CD4-positive, CD25-positive, alpha-beta regulatory T cell (primary cell): ENCODE measurements at regions not wholly inside any gene's neighbourhood (a gene's known extent, or its start where the extent isn't known, plus 50 kb on each side); places are given as distances from the start of the nearest gene placed in this dataset.
"Not testable (repeated sequence)": the region's sequence is repeated elsewhere in the genome, so short reads cannot be mapped to it uniquely, and the experiment has no call there.

ENCODE experiments used
- ATAC-seq, 2 donors: fragments of 150-1000 bp; cut with Tn5 transposase; one replicate each; pipeline ENCODE4 v1.10.0; 2021; ENCODE audit warnings: low read depth in 2 of 2, moderate number of reproducible peaks in 2 of 2, moderate library complexity in 1 of 2
- DNase-seq, 3 donors: peaks; one replicate each; pipeline versions ENCODE4 v3.0.0 to v3.0.0-alpha.2; 2012 to 2022; ENCODE audit warnings: mixed read lengths in 1 of 3
- H3K27ac ChIP-seq: one replicate; pipeline ENCODE4 v1.7.0; 2013; ENCODE audit warnings: mild to moderate bottlenecking, low read length; ENCODE audit not compliant: insufficient read depth, poor library complexity, severe bottlenecking
- H3K27me3 ChIP-seq: one replicate; pipeline ENCODE4 v1.7.0; 2013; ENCODE audit warnings: low read length; ENCODE audit not compliant: control insufficient read depth, insufficient read depth
- H3K36me3 ChIP-seq: one replicate; pipeline ENCODE4 v1.7.0; 2013; ENCODE audit warnings: mild to moderate bottlenecking, low read length, moderate library complexity; ENCODE audit not compliant: control insufficient read depth, insufficient read depth
- H3K4me1 ChIP-seq: 2 replicates; pipeline ENCODE4 v1.7.0; 2013; ENCODE audit warnings: mild to moderate bottlenecking, low read length; ENCODE audit not compliant: insufficient read depth, control insufficient read depth, poor library complexity, severe bottlenecking
- H3K4me3 ChIP-seq: one replicate; pipeline ENCODE4 v1.7.0; 2013; ENCODE audit warnings: low read depth, mild to moderate bottlenecking, low read length, moderate library complexity
- H3K9me3 ChIP-seq, 2 experiments: 1 replicate in 1 of 2; 2 replicates in 1 of 2; pipeline ENCODE4 v1.7.0; 2013; ENCODE audit warnings: low read length in 2 of 2, mild to moderate bottlenecking in 1 of 2, moderate library complexity in 1 of 2; ENCODE audit not compliant: control insufficient read depth in 2 of 2
- H3K27ac Mint-ChIP-seq, 3 donors: one replicate each; pipeline ENCODE4 v1.8.0; 2020 to 2022; ENCODE audit warnings: mild to moderate bottlenecking in 3 of 3, mixed read lengths in 3 of 3, moderate library complexity in 2 of 3
- H3K27me3 Mint-ChIP-seq: one replicate; pipeline ENCODE4 v1.8.0; 2022; ENCODE audit warnings: mild to moderate bottlenecking, mixed read lengths
- H3K36me3 Mint-ChIP-seq: one replicate; pipeline ENCODE4 v1.8.0; 2020; ENCODE audit warnings: mixed read lengths
- H3K4me1 Mint-ChIP-seq, 4 donors: one replicate each; pipeline ENCODE4 v1.8.0; 2020 to 2022; ENCODE audit warnings: mixed read lengths in 4 of 4, mild to moderate bottlenecking in 1 of 4
- H3K4me3 Mint-ChIP-seq, 4 donors: one replicate each; pipeline ENCODE4 v1.8.0; 2020 to 2022; ENCODE audit warnings: mild to moderate bottlenecking in 4 of 4, mixed read lengths in 4 of 4, moderate library complexity in 3 of 4
- H3K9me3 Mint-ChIP-seq, 7 donors: one replicate each; pipeline ENCODE4 v1.8.0; 2020 to 2022; ENCODE audit warnings: mixed read lengths in 7 of 7, mild to moderate bottlenecking in 3 of 7, moderate library complexity in 2 of 7

DNA sequence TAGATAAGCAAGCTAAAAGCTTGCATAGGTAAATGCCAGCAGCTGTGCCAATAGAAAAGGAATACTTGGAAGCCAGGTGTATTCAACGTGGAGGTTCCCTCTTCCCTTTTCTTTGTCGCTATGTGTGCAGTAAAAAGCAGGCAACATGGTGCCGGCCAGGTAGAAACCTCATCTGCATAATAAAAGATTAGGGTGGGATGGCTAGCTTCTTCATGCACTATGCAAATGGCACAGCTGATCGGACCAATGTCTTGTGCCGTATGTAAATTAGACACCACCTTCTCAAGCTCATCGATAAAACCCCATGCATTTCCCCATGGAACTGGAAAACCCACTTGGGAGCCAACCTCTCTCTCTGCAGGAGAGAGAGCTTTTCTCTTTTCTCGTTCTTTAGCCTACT lies 150.9 kb upstream of the FOXK1 start:
- Histone ChIP-seq H3K27me3 (no peaks in the 10 kb centered on the region), H3K36me3 (no peaks in the 10 kb centered on the region), H3K9me3 (no peaks in the 10 kb centered on the region), H3K27ac (no peak overlapping the region), H3K4me3 (no peak overlapping the region), H3K4me1 (no peaks in the 10 kb centered on the region)
- Mint-ChIP-seq H3K36me3 (no peaks in the 10 kb centered on the region), H3K27me3 (peaks cover 11% of the 10 kb centered on the region), H3K4me3 (no peak overlapping the region), H3K27ac (no peak overlapping the region), H3K4me1 (no peaks in the 10 kb centered on the region), H3K9me3 (peaks cover 0 to 2% (median 0%) of the 10 kb centered on the region in 7 donors)
- ATAC-seq (no peak), DNase-seq (no peak)

DNA sequence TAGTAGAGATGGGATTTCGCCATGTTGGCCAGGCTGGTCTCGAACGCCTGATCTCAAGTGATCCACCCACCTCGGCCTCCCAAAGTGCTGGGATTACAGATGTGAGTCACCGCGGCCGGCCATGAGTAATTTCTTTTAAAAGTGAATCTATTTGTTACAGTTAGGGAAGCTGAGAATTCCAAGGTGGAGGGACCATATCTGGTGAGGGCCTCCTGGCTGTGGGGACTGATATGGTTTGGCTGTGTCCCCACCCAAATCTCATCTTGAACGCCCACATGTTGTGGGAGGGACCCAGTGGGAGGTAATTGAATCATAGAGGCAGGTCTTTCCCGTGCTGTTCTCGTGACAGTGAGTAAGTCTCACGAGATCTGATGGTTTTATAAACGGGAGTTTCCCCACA lies 148.8 kb upstream of the FOXK1 start:
- not testable (repeated sequence) for H3K27me3 ChIP-seq, ATAC-seq, DNase-seq, H3K36me3 Mint-ChIP-seq, H3K9me3 Mint-ChIP-seq, H3K4me1 Mint-ChIP-seq, H3K4me1 ChIP-seq, H3K27ac Mint-ChIP-seq, H3K9me3 ChIP-seq, H3K4me3 ChIP-seq, H3K27ac ChIP-seq, H3K36me3 ChIP-seq, H3K4me3 Mint-ChIP-seq
- H3K27me3 Mint-ChIP-seq, result peaks cover 11% of the 10 kb centered on the region

GRCh38 chr7:4549681-4550080 lies 132.4 kb upstream of the FOXK1 start:
- Mint-ChIP-seq H3K4me1 (no peaks in the 10 kb centered on the region), H3K27ac (no peak overlapping the region), H3K27me3 (peaks cover 23% of the 10 kb centered on the region), H3K4me3 (no peak overlapping the region), H3K36me3 (peaks cover 8% of the 10 kb centered on the region), H3K9me3 (peaks cover 0 to 26% (median 11%) of the 10 kb centered on the region in 7 donors)
- ATAC-seq (no peak), DNase-seq (no peak)
- Histone ChIP-seq H3K36me3 (no peaks in the 10 kb centered on the region), H3K9me3 (peaks cover 10 to 25% of the 10 kb centered on the region in 2 experiments), H3K4me1 (no peaks in the 10 kb centered on the region), H3K4me3 (no peak overlapping the region), H3K27me3 (no peaks in the 10 kb centered on the region), H3K27ac (no peak overlapping the region)

DNA sequence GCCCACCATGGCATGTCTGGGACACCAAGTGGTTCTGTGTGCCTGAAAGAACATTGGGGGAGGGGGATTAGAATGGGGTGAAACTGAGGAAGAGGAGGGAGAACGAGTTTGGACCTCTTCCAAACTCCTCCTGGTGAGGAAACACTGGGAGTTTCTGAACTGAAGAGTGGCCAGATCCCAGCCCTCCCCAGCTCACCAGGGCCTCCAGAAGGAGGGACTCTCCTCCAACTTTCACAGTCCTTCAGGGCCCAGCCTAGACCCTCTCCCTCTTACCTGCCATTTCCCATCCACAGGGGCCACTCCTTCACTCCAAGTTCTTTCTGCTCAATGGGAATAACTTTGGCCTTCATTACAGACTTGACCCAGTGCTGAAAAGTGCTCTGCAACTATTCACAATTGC lies 132.0 kb upstream of the FOXK1 start:
- Mint-ChIP-seq H3K4me3 (no peak overlapping the region), H3K36me3 (peaks cover 9% of the 10 kb centered on the region), H3K27me3 (peaks cover 23% of the 10 kb centered on the region), H3K27ac (no peak overlapping the region), H3K4me1 (no peaks in the 10 kb centered on the region), H3K9me3 (peaks cover 0 to 30% (median 12%) of the 10 kb centered on the region in 7 donors)
- H3K4me1 ChIP-seq, result no peaks in the 10 kb centered on the region
- H3K9me3 ChIP-seq, result peaks cover 10 to 25% of the 10 kb centered on the region in 2 experiments
- H3K4me3 ChIP-seq, result no peak overlapping the region
- no peak overlapping the region for H3K27ac ChIP-seq
- DNase-seq (no peak), ATAC-seq (no peak)
- H3K36me3 ChIP-seq, result no peaks in the 10 kb centered on the region
- no peaks in the 10 kb centered on the region for H3K27me3 ChIP-seq

- H3K4me3 ChIP-seq, result no peak overlapping the region
- H3K27ac ChIP-seq, result no peak overlapping the region
- DNase-seq (no peak), ATAC-seq (no peak)
- Mint-ChIP-seq H3K27ac (no peak overlapping the region), H3K4me1 (no peaks in the 10 kb centered on the region), H3K27me3 (peaks cover 21% of the 10 kb centered on the region), H3K4me3 (no peak overlapping the region), H3K9me3 (peaks cover 0 to 36% (median 13%) of the 10 kb centered on the region in 7 donors), H3K36me3 (peaks cover 9% of the 10 kb centered on the region)
- H3K9me3 ChIP-seq, result peaks cover 10 to 25% of the 10 kb centered on the region in 2 experiments
- no peaks in the 10 kb centered on the region for H3K36me3 ChIP-seq
- no peaks in the 10 kb centered on the region for H3K4me1 ChIP-seq
- H3K27me3 ChIP-seq, result no peaks in the 10 kb centered on the region
Observed at GRCh38 chr7:4552985-4553384, 129.1 kb upstream of the FOXK1 start.

- ATAC-seq (no peak), DNase-seq (no peak)
- peaks cover 2% of the 10 kb centered on the region for H3K27me3 ChIP-seq
- H3K27ac Mint-ChIP-seq, result peak overlapping the region in 1 of 3 donors; percentile 72
- H3K27ac ChIP-seq, result no peak overlapping the region
- no peak overlapping the region for H3K4me3 Mint-ChIP-seq
- no peaks in the 10 kb centered on the region for H3K36me3 ChIP-seq
- no peaks in the 10 kb centered on the region for H3K4me1 ChIP-seq
- peaks cover 10 to 19% of the 10 kb centered on the region in 2 experiments for H3K9me3 ChIP-seq
- H3K27me3 Mint-ChIP-seq, result peaks cover 27% of the 10 kb centered on the region
- no peaks in the 10 kb centered on the region for H3K4me1 Mint-ChIP-seq
- peaks cover 0 to 32% (median 12%) of the 10 kb centered on the region in 7 donors for H3K9me3 Mint-ChIP-seq
- no peak overlapping the region for H3K4me3 ChIP-seq
- peaks cover 5% of the 10 kb centered on the region for H3K36me3 Mint-ChIP-seq
Observed at GRCh38 chr7:4556868-4557793, 125.0 kb upstream of the FOXK1 start.

DNA sequence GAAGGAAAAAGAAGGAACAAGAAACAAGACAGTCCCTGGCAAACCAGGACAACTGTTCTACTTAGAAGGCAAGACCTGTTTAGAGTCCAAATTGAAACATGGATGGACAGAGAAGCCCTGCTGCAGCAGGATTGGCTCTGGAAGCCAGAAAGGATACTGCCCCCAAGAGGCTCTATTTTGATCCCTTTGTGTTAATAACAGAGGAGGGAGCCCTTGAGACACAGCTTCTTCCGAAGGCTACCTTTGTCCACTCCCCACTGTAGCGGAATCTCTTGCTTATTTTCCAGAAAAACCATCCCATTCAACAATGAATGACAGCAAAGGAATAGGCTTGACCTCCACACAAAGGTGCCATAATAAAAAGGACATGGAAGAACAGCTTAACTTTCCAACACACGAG lies 120.3 kb upstream of the FOXK1 start:
- Histone ChIP-seq H3K4me3 (no peak overlapping the region), H3K4me1 (no peaks in the 10 kb centered on the region), H3K27ac (no peak overlapping the region), H3K36me3 (no peaks in the 10 kb centered on the region), H3K27me3 (peaks cover 2% of the 10 kb centered on the region), H3K9me3 (no peaks in the 10 kb centered on the region)
- peaks cover 0 to 5% (median 1%) of the 10 kb centered on the region in 7 donors for H3K9me3 Mint-ChIP-seq
- ATAC-seq (no peak), DNase-seq (no peak)
- H3K27me3 Mint-ChIP-seq, result peaks cover 34% of the 10 kb centered on the region
- H3K27ac Mint-ChIP-seq, result no peak overlapping the region
- no peak overlapping the region for H3K4me3 Mint-ChIP-seq
- no peaks in the 10 kb centered on the region for H3K4me1 Mint-ChIP-seq
- no peaks in the 10 kb centered on the region for H3K36me3 Mint-ChIP-seq

- Mint-ChIP-seq H3K4me1 (no peaks in the 10 kb centered on the region), H3K36me3 (no peaks in the 10 kb centered on the region), H3K9me3 (peaks cover 0 to 4% (median 1%) of the 10 kb centered on the region in 7 donors), H3K27ac (no peak overlapping the region), H3K4me3 (no peak overlapping the region), H3K27me3 (peaks cover 14% of the 10 kb centered on the region)
- Histone ChIP-seq H3K4me3 (no peak overlapping the region), H3K27me3 (no peaks in the 10 kb centered on the region), H3K27ac (no peak overlapping the region), H3K4me1 (no peaks in the 10 kb centered on the region), H3K9me3 (no peaks in the 10 kb centered on the region), H3K36me3 (no peaks in the 10 kb centered on the region)
- no peak for DNase-seq
- ATAC-seq, result no peak
Observed at GRCh38 chr7:4566714-4567113, 115.4 kb upstream of the FOXK1 start.
